ENCODE measurements at regions not wholly inside any gene's neighbourhood (a gene's known extent, or its start where the extent isn't known, plus 50 kb on each side); places are given as distances from the start of the nearest gene placed in this dataset.

DNA sequence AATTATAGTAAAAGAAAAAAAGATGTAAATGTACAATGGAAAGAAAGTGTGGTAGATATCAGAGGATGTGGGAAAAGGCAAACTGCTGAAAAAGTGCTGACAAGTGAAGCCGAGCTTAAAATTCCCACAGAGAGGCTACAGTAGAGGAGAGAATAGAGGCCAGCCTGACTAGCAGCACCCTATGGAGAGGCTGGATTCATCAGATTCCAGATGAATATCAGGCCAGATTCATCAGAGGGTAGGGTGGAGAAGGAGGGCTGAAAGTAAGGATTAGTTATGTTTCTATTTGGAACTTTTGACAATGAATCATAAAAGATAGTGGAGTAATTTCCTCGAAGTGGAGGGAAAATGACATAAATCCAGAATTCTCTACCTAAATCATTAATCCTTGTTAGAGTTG is 60.4 kb upstream of the NEK7 start:
- H3K27ac ChIP-seq, result no peak overlapping the region
- H3K4me3 ChIP-seq, result no peak overlapping the region
- DNase-seq, result no peak
- TF ChIP-seq, protein P1, sequence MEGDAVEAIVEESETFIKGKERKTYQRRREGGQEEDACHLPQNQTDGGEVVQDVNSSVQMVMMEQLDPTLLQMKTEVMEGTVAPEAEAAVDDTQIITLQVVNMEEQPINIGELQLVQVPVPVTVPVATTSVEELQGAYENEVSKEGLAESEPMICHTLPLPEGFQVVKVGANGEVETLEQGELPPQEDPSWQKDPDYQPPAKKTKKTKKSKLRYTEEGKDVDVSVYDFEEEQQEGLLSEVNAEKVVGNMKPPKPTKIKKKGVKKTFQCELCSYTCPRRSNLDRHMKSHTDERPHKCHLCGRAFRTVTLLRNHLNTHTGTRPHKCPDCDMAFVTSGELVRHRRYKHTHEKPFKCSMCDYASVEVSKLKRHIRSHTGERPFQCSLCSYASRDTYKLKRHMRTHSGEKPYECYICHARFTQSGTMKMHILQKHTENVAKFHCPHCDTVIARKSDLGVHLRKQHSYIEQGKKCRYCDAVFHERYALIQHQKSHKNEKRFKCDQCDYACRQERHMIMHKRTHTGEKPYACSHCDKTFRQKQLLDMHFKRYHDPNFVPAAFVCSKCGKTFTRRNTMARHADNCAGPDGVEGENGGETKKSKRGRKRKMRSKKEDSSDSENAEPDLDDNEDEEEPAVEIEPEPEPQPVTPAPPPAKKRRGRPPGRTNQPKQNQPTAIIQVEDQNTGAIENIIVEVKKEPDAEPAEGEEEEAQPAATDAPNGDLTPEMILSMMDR (IDR thresholded peaks at IDR 0.05), result no peak
- no peaks in the 10 kb centered on the region for H3K27me3 ChIP-seq
- no peaks in the 10 kb centered on the region for H3K9me3 ChIP-seq
- no peak overlapping the region for H3K9ac ChIP-seq (ENCODE audit: low read depth in 2 of 2, low read length in 2 of 2)
- no peaks in the 10 kb centered on the region for H3K36me3 ChIP-seq
- intact Hi-C loops (cut with DNase I), result no loop called here
- H3K4me1 ChIP-seq, result no peaks in the 10 kb centered on the region

DNA sequence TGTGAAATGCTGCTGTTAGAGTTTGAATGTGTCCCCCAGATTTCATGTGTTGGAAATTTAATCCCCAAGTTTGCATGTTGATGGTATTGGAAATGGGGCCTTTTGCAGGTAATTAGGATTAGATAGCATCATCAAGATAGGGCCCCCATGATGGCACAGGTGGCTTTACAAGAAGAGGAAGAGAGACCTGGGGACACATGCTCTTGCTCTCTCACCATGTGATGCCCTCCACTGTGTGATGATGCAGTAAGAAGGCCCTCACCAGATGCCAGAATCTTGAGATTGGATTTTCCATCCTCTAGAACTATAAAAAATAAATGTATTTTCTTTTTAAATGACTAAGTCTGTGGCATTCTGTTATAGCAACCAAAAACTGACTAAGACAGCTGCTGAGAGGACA is 57.0 kb upstream of the NEK7 start:
- H3K27me3 ChIP-seq, result no peaks in the 10 kb centered on the region
- no peak overlapping the region for H3K4me3 ChIP-seq
- no peak overlapping the region for H3K9ac ChIP-seq (ENCODE audit: low read depth in 2 of 2, low read length in 2 of 2)
- no peaks in the 10 kb centered on the region for H3K9me3 ChIP-seq
- H3K36me3 ChIP-seq, result no peaks in the 10 kb centered on the region
- DNase-seq, result no peak
- intact Hi-C loops (cut with DNase I), result no loop called here
- TF ChIP-seq, protein P1 (IDR thresholded peaks at IDR 0.05), result no peak
- H3K27ac ChIP-seq, result no peak overlapping the region
- no peaks in the 10 kb centered on the region for H3K4me1 ChIP-seq

DNA sequence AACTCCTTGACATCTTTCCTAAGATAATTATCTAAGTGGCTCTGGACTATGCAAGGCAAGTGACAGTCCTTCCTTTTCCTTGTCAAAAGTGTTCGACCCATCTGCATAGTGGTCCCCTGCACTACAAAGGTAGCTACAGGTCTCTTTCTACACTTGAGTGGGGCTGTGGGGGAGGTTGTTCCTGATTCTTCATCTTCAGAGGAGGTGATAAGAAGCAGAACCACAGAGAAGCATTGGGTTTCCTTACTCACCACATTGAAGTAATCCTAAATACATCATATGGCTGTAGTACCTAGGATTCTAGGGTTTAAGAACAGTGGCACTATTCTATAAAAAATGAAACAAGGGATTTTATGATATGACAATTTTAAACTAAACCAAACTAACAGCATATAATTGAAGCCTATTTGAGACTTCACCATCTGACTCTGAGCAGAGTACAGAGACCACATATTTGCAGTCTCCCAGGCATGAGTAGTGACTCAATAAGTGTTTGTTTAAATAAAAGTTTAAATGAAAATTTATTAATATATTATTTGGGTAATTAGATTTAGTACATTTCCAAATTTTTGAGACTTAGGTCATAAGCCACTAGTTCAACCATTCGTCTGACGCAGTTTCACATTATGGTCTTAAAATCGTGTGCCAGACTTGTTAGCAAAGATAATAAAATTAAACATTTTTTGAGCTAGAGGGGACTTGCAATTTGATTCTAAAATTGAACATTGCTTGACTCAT is 54.9 kb upstream of the NEK7 start:
- intact Hi-C loops (cut with DNase I), result no loop called here
- no peaks in the 10 kb centered on the region for H3K9me3 ChIP-seq
- no peak overlapping the region for H3K9ac ChIP-seq (ENCODE audit: low read depth in 2 of 2, low read length in 2 of 2)
- H3K4me3 ChIP-seq, result no peak overlapping the region
- no peaks in the 10 kb centered on the region for H3K36me3 ChIP-seq
- no peak overlapping the region for H3K27ac ChIP-seq
- no peaks in the 10 kb centered on the region for H3K27me3 ChIP-seq
- H3K4me1 ChIP-seq, result no peaks in the 10 kb centered on the region
- TF ChIP-seq, protein P1 (IDR thresholded peaks at IDR 0.05), result no peak
- no peak for DNase-seq

DNA sequence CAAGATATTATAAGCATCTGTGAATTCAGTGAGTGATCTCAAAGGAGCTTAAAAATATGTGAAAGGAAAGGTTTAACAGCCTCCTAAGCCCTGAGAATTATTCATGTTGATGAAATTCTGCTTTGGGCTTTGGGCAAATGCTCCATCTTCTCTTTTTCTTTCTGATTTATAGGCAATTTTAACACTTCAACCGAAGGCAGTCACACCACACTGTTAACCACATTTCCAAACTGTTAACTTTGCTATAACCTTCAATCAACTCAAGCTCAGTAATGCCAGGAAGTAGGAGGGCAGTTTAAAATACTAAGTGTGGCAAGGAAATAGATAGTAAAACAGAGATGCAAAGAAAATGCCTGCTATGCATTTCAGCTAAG is 54.4 kb upstream of the NEK7 start:
- no peak for DNase-seq
- no peaks in the 10 kb centered on the region for H3K27me3 ChIP-seq

DNA sequence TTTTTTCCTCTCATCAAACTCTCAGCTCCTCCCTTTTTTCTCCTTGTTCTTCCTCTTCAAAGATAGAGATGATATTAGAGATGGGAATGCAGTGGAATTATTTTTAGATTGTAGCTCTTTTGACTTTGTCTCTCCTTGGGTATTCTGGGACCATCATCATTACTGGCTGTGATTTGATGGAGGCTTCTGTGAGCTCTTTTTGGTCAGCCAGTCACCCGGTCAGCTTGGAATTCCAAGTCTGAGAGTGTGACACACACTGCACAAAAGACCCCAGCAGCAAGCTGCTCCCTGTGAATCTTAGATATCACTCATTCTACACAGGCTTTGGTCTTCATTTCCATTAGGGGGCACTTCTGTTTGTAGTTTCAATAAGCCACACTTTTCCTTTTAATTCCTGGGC is 51.6 kb upstream of the NEK7 start:
- Histone ChIP-seq H3K4me1 (no peaks in the 10 kb centered on the region), H3K36me3 (no peaks in the 10 kb centered on the region), H3K27ac (no peak overlapping the region), H3K27me3 (no peaks in the 10 kb centered on the region), H3K9me3 (no peaks in the 10 kb centered on the region), H3K4me3 (no peak overlapping the region), H3K9ac (ENCODE audit: low read depth in 2 of 2, low read length in 2 of 2) (no peak overlapping the region)
- no peak for DNase-seq
- intact Hi-C loops (cut with DNase I), result no loop called here
- TF ChIP-seq, protein P1 (IDR thresholded peaks at IDR 0.05), result no peak

More for the DNA sequence above, 54.4 kb upstream of the NEK7 start:
- H3K36me3 ChIP-seq, result no peaks in the 10 kb centered on the region
- no peak overlapping the region for H3K27ac ChIP-seq
- TF ChIP-seq, protein P1 (IDR thresholded peaks at IDR 0.05), result no peak
- H3K9me3 ChIP-seq, result no peaks in the 10 kb centered on the region
- intact Hi-C loops (cut with DNase I), result no loop called here
- H3K4me1 ChIP-seq, result no peaks in the 10 kb centered on the region
- no peak overlapping the region for H3K9ac ChIP-seq (ENCODE audit: low read depth in 2 of 2, low read length in 2 of 2)
- H3K4me3 ChIP-seq, result no peak overlapping the region

Data from colonic mucosa (tissue), 4 donors.